Transverse colon (tissue), 4 donors: ENCODE measurements at regions not wholly inside any gene's neighbourhood (a gene's known extent, or its start where the extent isn't known, plus 50 kb on each side); places are given as distances from the start of the nearest gene placed in this dataset.

Experiments
- POLR2A ChIP-seq: fragments of 450-650 bp; IDR thresholded peaks from one replicate; pipeline ENCODE4 v1.6.1; 2016; ENCODE audit warnings: antibody characterized with exemption, mild to moderate bottlenecking, moderate library complexity
- POLR2AphosphoS5 ChIP-seq, 3 donors: sonication (generic); formaldehyde crosslinking; IDR thresholded peaks; one replicate each; pipeline ENCODE4 v1.6.1; 2016; ENCODE audit warnings: antibody characterized with exemption in 3 of 3
- TF ChIP-seq, protein P1 (sequence below), 5 experiments: fragments of 200-600 bp in 3 of 5; fragments of 450-650 bp in 2 of 5; sonication (generic) in 3 of 5; IDR thresholded peaks; 1 replicate in 2 of 5; 2 replicates in 3 of 5; pipeline ENCODE4 v1.5.1; 2016 to 2017; ENCODE audit warnings: antibody characterized with exemption in 5 of 5, inconsistent platforms in 3 of 5, mild to moderate bottlenecking in 2 of 5, moderate library complexity in 1 of 5

DNA sequence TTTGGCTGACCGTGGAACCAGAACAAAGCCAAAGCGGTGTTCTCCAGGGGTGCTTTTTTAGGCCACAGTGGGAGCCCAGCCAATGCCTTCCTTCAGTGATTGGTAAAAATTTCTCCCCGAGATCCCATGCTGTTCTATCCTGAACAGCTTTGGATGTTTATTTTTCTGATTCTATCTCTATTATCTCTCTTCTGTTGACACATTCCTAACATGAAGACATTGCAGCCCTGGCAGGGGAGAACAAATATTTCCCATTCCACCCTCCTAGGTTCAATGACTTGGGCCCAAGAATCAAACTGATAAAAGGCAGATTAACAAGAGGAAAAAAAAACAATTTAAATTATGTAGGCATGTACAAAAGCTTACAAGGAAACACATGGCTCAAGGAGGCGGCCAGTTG lies 162.7 kb downstream of the PFKFB3 start:
- TF ChIP-seq, protein P1, sequence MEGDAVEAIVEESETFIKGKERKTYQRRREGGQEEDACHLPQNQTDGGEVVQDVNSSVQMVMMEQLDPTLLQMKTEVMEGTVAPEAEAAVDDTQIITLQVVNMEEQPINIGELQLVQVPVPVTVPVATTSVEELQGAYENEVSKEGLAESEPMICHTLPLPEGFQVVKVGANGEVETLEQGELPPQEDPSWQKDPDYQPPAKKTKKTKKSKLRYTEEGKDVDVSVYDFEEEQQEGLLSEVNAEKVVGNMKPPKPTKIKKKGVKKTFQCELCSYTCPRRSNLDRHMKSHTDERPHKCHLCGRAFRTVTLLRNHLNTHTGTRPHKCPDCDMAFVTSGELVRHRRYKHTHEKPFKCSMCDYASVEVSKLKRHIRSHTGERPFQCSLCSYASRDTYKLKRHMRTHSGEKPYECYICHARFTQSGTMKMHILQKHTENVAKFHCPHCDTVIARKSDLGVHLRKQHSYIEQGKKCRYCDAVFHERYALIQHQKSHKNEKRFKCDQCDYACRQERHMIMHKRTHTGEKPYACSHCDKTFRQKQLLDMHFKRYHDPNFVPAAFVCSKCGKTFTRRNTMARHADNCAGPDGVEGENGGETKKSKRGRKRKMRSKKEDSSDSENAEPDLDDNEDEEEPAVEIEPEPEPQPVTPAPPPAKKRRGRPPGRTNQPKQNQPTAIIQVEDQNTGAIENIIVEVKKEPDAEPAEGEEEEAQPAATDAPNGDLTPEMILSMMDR (IDR thresholded peaks at IDR 0.05), result no peak
- TF ChIP-seq POLR2AphosphoS5 (IDR thresholded peaks at IDR 0.05), result no peak
- no peak for TF ChIP-seq POLR2A
